ENCODE measurements at regions not wholly inside any gene's neighbourhood (a gene's known extent, or its start where the extent isn't known, plus 50 kb on each side); places are given as distances from the start of the nearest gene placed in this dataset.
"Not testable (repeated sequence)": the region's sequence is repeated elsewhere in the genome, so short reads cannot be mapped to it uniquely, and the experiment has no call there.

DNA sequence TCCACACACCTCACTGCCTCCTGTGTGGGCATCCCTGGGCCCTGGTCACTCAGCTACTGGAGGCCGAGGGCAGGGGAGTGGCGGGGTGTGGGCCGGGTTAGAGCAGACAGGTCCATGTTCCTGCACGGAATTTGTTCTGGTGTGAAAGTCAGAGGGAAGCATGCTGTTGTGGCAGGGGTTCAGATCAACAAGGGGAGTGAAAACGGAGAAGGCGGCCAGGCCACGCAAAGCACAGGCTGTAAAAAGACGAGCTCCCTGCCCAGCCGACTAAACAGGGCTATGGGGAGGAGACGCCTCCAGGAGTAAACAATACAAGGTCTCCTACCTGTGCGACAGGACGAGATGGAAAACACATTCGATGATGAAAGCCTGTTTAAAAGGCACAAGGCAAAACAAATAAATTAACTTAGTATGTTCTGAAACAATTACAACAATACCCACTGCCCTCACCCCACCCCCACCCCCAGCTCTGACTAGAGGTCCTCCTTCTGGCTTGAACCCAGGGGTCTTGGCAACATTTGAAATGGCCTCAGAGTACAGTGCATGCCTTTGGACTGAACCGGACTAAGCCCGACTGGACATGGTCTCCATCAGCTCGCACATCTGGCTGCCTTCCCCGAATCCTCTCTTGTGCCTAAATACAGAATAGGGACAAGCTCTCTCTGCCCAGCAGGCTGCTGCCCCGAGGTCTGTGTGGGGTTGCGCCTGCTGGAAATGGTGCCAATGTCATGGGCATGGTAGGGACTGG is 274.9 kb upstream of the DIO3 start:
- Histone ChIP-seq H3K9me3 (ENCODE audit: control insufficient read depth in 2 of 2, low read length in 2 of 2) (peaks cover 3 to 5% of the 10 kb centered on the region in 2 donors), H3K27ac (ENCODE audit: low read length) (no peak overlapping the region), H3K9ac (ENCODE audit: low read length in 2 of 2) (no peak overlapping the region), H3K27me3 (ENCODE audit: control insufficient read depth in 1 of 2, insufficient read depth in 2 of 2, low read length in 2 of 2) (peaks cover 2 to 8% of the 10 kb centered on the region in 2 donors), H3K36me3 (ENCODE audit: control insufficient read depth in 2 of 2, insufficient read depth in 2 of 2, low read length in 2 of 2) (no peaks in the 10 kb centered on the region), H3K4me3 (ENCODE audit: low read length in 2 of 2) (no peak overlapping the region), H3K4me1 (ENCODE audit: control insufficient read depth, insufficient read depth, low read length) (no peaks in the 10 kb centered on the region)

DNA sequence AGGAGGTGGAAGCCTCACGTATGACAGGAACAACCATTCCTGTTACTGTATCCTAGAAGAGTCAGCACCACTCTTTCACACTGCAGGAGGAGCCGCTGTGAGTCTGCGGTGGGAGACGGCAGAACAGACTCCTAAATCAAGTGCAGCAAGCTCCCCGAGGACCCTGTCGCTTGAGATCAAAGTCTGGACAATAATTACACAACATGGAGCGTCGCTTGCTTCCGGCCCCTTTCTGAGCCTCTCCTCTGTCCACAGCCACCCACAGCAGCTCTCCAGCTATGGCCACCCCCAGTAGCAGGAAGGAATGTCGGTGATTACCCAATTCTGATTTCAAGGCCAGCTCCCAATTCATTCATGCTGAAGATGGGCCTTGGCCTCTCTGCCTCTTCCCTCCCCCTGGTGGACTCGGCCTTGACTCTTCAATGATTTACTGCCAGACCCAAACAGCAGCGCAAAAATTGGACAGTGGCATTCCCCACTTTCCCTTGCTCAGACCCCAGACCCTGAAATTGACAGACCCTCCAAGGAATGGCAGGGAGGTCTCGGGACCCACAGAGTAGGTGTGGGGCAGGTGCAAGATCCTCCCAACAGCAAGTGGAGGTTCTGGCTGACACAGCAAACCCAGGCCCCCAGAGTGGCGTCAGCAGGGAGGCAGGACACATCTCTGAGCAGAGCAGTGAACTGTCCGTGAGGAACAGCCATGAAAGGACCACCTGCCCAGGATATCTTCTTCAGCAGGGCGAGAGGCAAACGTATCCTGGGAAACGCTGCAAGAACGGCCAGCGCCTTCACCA is 272.7 kb upstream of the DIO3 start:
- Histone ChIP-seq H3K4me3 (ENCODE audit: low read length in 2 of 2) (no peak overlapping the region), H3K4me1 (ENCODE audit: control insufficient read depth, insufficient read depth, low read length) (no peaks in the 10 kb centered on the region), H3K9ac (ENCODE audit: low read length in 2 of 2) (no peak overlapping the region), H3K27ac (ENCODE audit: low read length) (no peak overlapping the region), H3K27me3 (ENCODE audit: control insufficient read depth in 1 of 2, insufficient read depth in 2 of 2, low read length in 2 of 2) (peaks cover 2 to 8% of the 10 kb centered on the region in 2 donors), H3K9me3 (ENCODE audit: control insufficient read depth in 2 of 2, low read length in 2 of 2) (no peaks in the 10 kb centered on the region), H3K36me3 (ENCODE audit: control insufficient read depth in 2 of 2, insufficient read depth in 2 of 2, low read length in 2 of 2) (no peaks in the 10 kb centered on the region)

DNA sequence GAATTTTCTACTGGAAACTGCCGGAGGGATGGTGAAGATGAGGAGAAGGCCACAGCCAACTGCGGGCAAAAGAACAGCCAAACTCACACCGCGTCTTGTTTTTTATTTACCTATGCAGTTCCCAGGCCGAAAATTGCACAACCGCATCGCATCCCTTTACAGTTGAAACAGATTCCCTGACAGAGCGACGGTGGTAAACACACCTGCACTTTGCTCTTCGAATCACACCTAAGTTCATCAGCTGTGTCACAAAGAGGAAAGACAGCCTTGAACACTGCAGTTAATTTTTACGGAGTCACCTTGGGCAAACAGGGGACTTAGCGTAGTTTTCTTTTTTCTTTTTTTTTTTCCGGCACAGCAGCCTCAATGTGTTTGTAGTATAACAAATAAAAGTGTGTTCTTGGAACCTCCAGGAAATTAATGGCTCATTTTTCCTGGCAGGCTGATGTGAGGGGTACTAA is 272.0 kb upstream of the DIO3 start:
- H3K9ac ChIP-seq (ENCODE audit: low read length in 2 of 2): no peak overlapping the region
- H3K36me3 ChIP-seq (ENCODE audit: control insufficient read depth in 2 of 2, insufficient read depth in 2 of 2, low read length in 2 of 2): no peaks in the 10 kb centered on the region
- H3K9me3 ChIP-seq (ENCODE audit: control insufficient read depth in 2 of 2, low read length in 2 of 2): no peaks in the 10 kb centered on the region
- peaks cover 2 to 8% of the 10 kb centered on the region in 2 donors for H3K27me3 ChIP-seq (ENCODE audit: control insufficient read depth in 1 of 2, insufficient read depth in 2 of 2, low read length in 2 of 2)
- H3K27ac ChIP-seq (ENCODE audit: low read length): no peak overlapping the region
- no peak overlapping the region for H3K4me3 ChIP-seq (ENCODE audit: low read length in 2 of 2)
- H3K4me1 ChIP-seq (ENCODE audit: control insufficient read depth, insufficient read depth, low read length): no peaks in the 10 kb centered on the region

DNA sequence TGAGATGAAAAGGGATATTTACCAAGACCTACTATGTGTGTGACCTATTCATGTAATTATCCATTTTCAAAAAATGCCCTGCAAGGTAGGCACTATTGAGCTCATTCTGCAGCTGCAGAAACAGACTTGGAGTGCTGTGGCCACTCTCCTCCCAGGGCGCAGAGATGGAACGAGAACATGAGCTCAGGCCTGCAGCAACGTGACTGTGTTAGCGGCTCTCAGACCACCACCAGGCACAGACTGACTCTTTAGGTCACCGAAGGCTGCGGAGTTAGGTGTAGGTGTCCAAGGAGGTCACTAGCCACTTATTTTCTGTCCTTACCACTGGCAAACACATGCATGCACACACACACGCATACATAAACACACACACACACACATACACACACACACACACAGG is 271.4 kb upstream of the DIO3 start:
- no peaks in the 10 kb centered on the region for H3K36me3 ChIP-seq (ENCODE audit: control insufficient read depth in 2 of 2, insufficient read depth in 2 of 2, low read length in 2 of 2)
- H3K9me3 ChIP-seq (ENCODE audit: control insufficient read depth in 2 of 2, low read length in 2 of 2): no peaks in the 10 kb centered on the region
- H3K27me3 ChIP-seq (ENCODE audit: control insufficient read depth in 1 of 2, insufficient read depth in 2 of 2, low read length in 2 of 2): peaks cover 2 to 8% of the 10 kb centered on the region in 2 donors
- no peaks in the 10 kb centered on the region for H3K4me1 ChIP-seq (ENCODE audit: control insufficient read depth, insufficient read depth, low read length)
- no peak overlapping the region for H3K4me3 ChIP-seq (ENCODE audit: low read length in 2 of 2)
- no peak overlapping the region for H3K27ac ChIP-seq (ENCODE audit: low read length)
- H3K9ac ChIP-seq (ENCODE audit: low read length in 2 of 2): no peak overlapping the region

DNA sequence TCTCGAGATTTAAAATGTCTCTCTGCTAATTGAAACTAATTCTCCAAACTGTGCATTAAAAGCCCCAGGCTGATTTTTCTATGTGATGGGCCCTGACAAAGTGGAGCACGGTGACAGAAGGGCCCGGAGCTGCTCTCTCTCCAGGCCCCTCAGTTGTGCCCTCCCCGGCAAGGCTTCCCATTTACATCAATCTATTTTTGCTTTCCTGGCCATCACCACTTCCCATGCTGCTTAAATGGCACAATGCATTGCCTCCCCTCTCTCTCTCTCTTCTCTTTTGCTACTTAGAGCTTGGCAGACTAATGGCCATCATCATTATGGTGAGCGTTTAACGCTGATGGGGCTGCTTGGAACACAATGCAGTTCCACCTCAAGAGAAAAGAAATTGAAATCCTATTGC is 270.7 kb upstream of the DIO3 start:
- H3K9ac ChIP-seq (ENCODE audit: low read length in 2 of 2): no peak overlapping the region
- no peaks in the 10 kb centered on the region for H3K36me3 ChIP-seq (ENCODE audit: control insufficient read depth in 2 of 2, insufficient read depth in 2 of 2, low read length in 2 of 2)
- H3K4me3 ChIP-seq (ENCODE audit: low read length in 2 of 2): no peak overlapping the region
- H3K27ac ChIP-seq (ENCODE audit: low read length): no peak overlapping the region
- no peaks in the 10 kb centered on the region for H3K9me3 ChIP-seq (ENCODE audit: control insufficient read depth in 2 of 2, low read length in 2 of 2)
- no peaks in the 10 kb centered on the region for H3K4me1 ChIP-seq (ENCODE audit: control insufficient read depth, insufficient read depth, low read length)
- H3K27me3 ChIP-seq (ENCODE audit: control insufficient read depth in 1 of 2, insufficient read depth in 2 of 2, low read length in 2 of 2): peaks cover 2 to 8% of the 10 kb centered on the region in 2 donors

DNA sequence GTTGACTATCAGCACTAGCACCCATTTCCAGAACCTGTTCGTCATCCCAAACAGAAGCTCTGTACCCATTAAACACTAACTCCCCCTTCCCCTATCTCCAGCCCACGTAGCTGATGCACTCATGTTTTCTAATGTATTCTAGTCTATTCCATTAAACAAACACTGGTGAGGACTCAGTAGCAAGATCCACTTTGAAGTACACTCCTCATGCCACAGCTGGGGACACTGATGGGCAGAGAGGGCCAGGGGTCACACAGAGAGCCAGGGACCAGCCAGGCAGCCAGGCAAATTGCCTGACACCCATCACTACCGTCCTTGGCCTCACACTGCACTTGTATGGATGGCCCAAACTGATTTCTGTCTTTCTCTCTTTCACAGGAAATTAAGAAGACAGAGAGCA is 269.9 kb upstream of the DIO3 start:
- H3K4me3 ChIP-seq (ENCODE audit: low read length in 2 of 2): no peak overlapping the region
- no peak overlapping the region for H3K9ac ChIP-seq (ENCODE audit: low read length in 2 of 2)
- H3K36me3 ChIP-seq (ENCODE audit: control insufficient read depth in 2 of 2, insufficient read depth in 2 of 2, low read length in 2 of 2): no peaks in the 10 kb centered on the region
- peaks cover 0 to 8% of the 10 kb centered on the region in 2 donors for H3K27me3 ChIP-seq (ENCODE audit: control insufficient read depth in 1 of 2, insufficient read depth in 2 of 2, low read length in 2 of 2)
- H3K9me3 ChIP-seq (ENCODE audit: control insufficient read depth in 2 of 2, low read length in 2 of 2): no peaks in the 10 kb centered on the region
- H3K4me1 ChIP-seq (ENCODE audit: control insufficient read depth, insufficient read depth, low read length): no peaks in the 10 kb centered on the region
- H3K27ac ChIP-seq (ENCODE audit: low read length): no peak overlapping the region

DNA sequence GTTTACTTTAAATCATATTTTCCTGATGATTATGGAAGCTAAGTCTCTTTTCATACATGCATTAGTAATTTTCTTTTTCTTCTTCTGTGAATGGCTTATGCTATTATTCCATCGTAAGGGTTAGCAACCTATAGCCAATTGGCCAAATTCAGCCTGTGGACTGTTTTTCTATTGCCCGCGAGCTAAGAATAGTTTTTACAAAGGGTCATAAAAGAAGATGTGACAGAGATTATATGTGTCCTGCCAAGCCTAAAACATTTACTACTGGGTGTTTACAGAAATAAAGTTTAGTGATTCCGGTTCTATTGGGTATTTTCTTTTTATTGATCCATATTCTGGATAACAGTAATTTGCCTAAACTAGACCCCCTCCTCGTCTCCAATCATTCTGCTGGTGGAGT is 268.8 kb upstream of the DIO3 start:
- H3K27ac ChIP-seq (ENCODE audit: low read length): no peak overlapping the region
- H3K9me3 ChIP-seq (ENCODE audit: control insufficient read depth in 2 of 2, low read length in 2 of 2): no peaks in the 10 kb centered on the region

DNA sequence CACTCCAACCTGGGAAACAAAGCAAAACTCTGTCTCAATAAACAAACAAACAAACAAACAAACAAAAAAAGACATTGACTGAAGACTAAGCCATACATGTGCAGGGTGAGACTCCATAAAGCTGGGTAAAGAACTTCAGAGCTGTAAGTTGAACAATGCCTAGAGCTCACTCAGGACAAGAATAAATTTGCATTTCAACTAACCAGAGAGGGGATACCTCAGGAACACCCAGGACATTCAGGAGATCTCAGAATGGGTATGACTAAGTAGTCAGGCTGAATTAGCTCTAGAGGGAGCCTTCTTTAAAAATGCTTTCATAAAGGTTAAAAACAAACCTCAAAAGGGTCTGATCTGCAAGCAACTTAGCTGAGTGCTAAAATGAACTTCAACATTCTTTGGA is 267.7 kb upstream of the DIO3 start:
- Histone ChIP-seq H3K27me3 (ENCODE audit: control insufficient read depth in 1 of 2, insufficient read depth in 2 of 2, low read length in 2 of 2) (no peaks in the 10 kb centered on the region), H3K9ac (ENCODE audit: low read length in 2 of 2) (no peak overlapping the region), H3K9me3 (ENCODE audit: control insufficient read depth in 2 of 2, low read length in 2 of 2) (peaks cover 0 to 5% of the 10 kb centered on the region in 2 donors), H3K27ac (ENCODE audit: low read length) (no peak overlapping the region), H3K4me1 (ENCODE audit: control insufficient read depth, insufficient read depth, low read length) (no peaks in the 10 kb centered on the region), H3K4me3 (ENCODE audit: low read length in 2 of 2) (no peak overlapping the region), H3K36me3 (ENCODE audit: control insufficient read depth in 2 of 2, insufficient read depth in 2 of 2, low read length in 2 of 2) (no peaks in the 10 kb centered on the region)

More for the DNA sequence above, 268.8 kb upstream of the DIO3 start:
- Histone ChIP-seq H3K4me1 (ENCODE audit: control insufficient read depth, insufficient read depth, low read length) (no peaks in the 10 kb centered on the region), H3K9ac (ENCODE audit: low read length in 2 of 2) (no peak overlapping the region), H3K27me3 (ENCODE audit: control insufficient read depth in 1 of 2, insufficient read depth in 2 of 2, low read length in 2 of 2) (peaks cover 0 to 1% of the 10 kb centered on the region in 2 donors), H3K36me3 (ENCODE audit: control insufficient read depth in 2 of 2, insufficient read depth in 2 of 2, low read length in 2 of 2) (no peaks in the 10 kb centered on the region), H3K4me3 (ENCODE audit: low read length in 2 of 2) (no peak overlapping the region)

DNA sequence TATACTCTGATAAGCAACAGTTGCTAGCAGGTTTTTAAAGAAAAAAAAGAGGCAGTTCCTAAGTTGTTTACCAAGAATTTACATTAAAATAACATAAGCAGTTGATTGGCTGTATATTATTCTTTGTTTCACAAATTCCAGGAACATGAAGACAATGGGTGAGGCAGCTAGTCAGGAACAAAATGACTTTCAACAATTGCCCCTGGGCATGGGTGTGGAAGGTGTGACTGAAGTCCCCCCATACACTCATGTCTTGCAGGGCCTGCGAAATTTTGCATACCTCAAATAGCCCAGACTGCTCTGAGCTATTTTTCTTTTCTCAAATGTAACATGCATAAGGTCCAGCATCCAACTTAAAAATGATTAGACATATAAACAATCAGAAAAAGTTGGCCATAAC is 267.2 kb upstream of the DIO3 start:
- Histone ChIP-seq H3K9ac (ENCODE audit: low read length in 2 of 2) (no peak overlapping the region), H3K27me3 (ENCODE audit: control insufficient read depth in 1 of 2, insufficient read depth in 2 of 2, low read length in 2 of 2) (no peaks in the 10 kb centered on the region), H3K36me3 (ENCODE audit: control insufficient read depth in 2 of 2, insufficient read depth in 2 of 2, low read length in 2 of 2) (no peaks in the 10 kb centered on the region), H3K4me1 (ENCODE audit: control insufficient read depth, insufficient read depth, low read length) (no peaks in the 10 kb centered on the region), H3K27ac (ENCODE audit: low read length) (no peak overlapping the region), H3K4me3 (ENCODE audit: low read length in 2 of 2) (no peak overlapping the region), H3K9me3 (ENCODE audit: control insufficient read depth in 2 of 2, low read length in 2 of 2) (peaks cover 0 to 5% of the 10 kb centered on the region in 2 donors)

DNA sequence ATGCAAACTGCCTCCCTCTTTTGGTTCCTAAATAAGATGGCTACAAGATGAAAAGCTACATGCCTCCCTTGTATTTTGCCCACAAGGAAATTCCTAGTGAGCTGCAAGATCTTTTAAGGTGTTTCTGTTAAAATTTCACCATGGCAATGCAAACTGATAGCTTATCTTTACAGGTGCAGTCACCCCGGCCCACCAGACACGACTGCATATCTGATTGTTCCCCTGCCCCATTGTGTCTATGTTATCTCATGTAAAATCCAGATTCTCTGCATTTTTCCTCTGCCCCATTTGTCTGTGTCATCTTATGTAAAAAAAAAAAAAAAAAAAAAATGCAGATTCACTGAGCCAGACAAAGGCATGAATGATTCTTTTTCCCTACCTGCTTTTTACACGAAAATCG is 261.5 kb upstream of the DIO3 start:
- H3K36me3 ChIP-seq (ENCODE audit: control insufficient read depth in 2 of 2, insufficient read depth in 2 of 2, low read length in 2 of 2); H3K4me3 ChIP-seq (ENCODE audit: low read length in 2 of 2); H3K9me3 ChIP-seq (ENCODE audit: control insufficient read depth in 2 of 2, low read length in 2 of 2); H3K27ac ChIP-seq (ENCODE audit: low read length); H3K4me1 ChIP-seq (ENCODE audit: control insufficient read depth, insufficient read depth, low read length); H3K9ac ChIP-seq (ENCODE audit: low read length in 2 of 2); H3K27me3 ChIP-seq (ENCODE audit: control insufficient read depth in 1 of 2, insufficient read depth in 2 of 2, low read length in 2 of 2): not testable (repeated sequence)

DNA sequence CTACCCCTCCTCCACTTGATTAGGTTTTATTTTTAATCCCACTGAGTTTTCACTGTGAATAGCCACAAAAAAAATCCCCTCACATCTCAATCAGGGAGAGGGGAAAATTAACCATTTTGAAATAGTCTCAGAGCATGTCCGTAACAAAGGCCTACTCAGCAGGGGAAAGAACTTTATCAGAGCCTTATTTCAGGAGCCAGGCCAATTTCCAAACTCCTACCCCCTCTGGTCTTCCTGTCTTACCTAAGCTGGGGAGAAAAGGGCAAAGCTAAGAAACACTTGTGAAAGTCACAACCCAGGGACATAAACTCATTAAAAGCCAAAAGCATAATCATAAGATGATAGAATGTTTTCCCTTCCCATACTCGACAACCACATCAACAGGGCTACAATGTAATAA is 260.3 kb upstream of the DIO3 start:
- Histone ChIP-seq H3K9me3 (ENCODE audit: control insufficient read depth in 2 of 2, low read length in 2 of 2) (peaks cover 0 to 5% of the 10 kb centered on the region in 2 donors), H3K4me3 (ENCODE audit: low read length in 2 of 2) (no peak overlapping the region), H3K9ac (ENCODE audit: low read length in 2 of 2) (no peak overlapping the region), H3K36me3 (ENCODE audit: control insufficient read depth in 2 of 2, insufficient read depth in 2 of 2, low read length in 2 of 2) (no peaks in the 10 kb centered on the region), H3K4me1 (ENCODE audit: control insufficient read depth, insufficient read depth, low read length) (no peaks in the 10 kb centered on the region), H3K27ac (ENCODE audit: low read length) (no peak overlapping the region), H3K27me3 (ENCODE audit: control insufficient read depth in 1 of 2, insufficient read depth in 2 of 2, low read length in 2 of 2) (no peaks in the 10 kb centered on the region)

Data from stomach smooth muscle (tissue), 2 donors.